ENCODE measurements at regions not wholly inside any gene's neighbourhood (a gene's known extent, or its start where the extent isn't known, plus 50 kb on each side); places are given as distances from the start of the nearest gene placed in this dataset.

GRCh38 chr5:125835293-125836172 is 587.7 kb upstream of the GRAMD2B start:
- DNase-seq (ENCODE audit: low spot score) = no peak
- no peaks in the 10 kb centered on the region for H3K4me1 Mint-ChIP-seq (ENCODE audit: low read depth)
- no peak overlapping the region for H3K4me3 Mint-ChIP-seq
- no peak overlapping the region for H3K27ac Mint-ChIP-seq
- no peaks in the 10 kb centered on the region for H3K27me3 Mint-ChIP-seq (ENCODE audit: insufficient read depth)
- intact Hi-C loops (cut with micrococcal nuclease) = no loop called here
- H3K36me3 Mint-ChIP-seq (ENCODE audit: low read depth) = no peaks in the 10 kb centered on the region
- no peaks in the 10 kb centered on the region for H3K9me3 Mint-ChIP-seq

- Mint-ChIP-seq H3K9me3 (no peaks in the 10 kb centered on the region), H3K4me3 (no peak overlapping the region)
Measured at GRCh38 chr5:125836256-125836655, 587.0 kb upstream of the GRAMD2B start.

GRCh38 chr5:125837866-125838265 is 585.3 kb upstream of the GRAMD2B start:
- DNase-seq (ENCODE audit: low spot score) = no peak
- Mint-ChIP-seq H3K9me3 (peaks cover 7% of the 10 kb centered on the region), H3K27ac (no peak overlapping the region), H3K4me3 (no peak overlapping the region), H3K27me3 (ENCODE audit: insufficient read depth) (no peaks in the 10 kb centered on the region), H3K4me1 (ENCODE audit: low read depth) (no peaks in the 10 kb centered on the region), H3K36me3 (ENCODE audit: low read depth) (no peaks in the 10 kb centered on the region)
- intact Hi-C loops (cut with micrococcal nuclease) = no loop called here

More at GRCh38 chr5:125836256-125836655, 587.0 kb upstream of the GRAMD2B start:
- Mint-ChIP-seq H3K27ac (no peak overlapping the region), H3K4me1 (ENCODE audit: low read depth) (no peaks in the 10 kb centered on the region), H3K36me3 (ENCODE audit: low read depth) (no peaks in the 10 kb centered on the region), H3K27me3 (ENCODE audit: insufficient read depth) (no peaks in the 10 kb centered on the region)
- no peak for DNase-seq (ENCODE audit: low spot score)
- intact Hi-C loops (cut with micrococcal nuclease) = no loop called here

GRCh38 chr5:125847561-125847960 is 575.6 kb upstream of the GRAMD2B start:
- Mint-ChIP-seq H3K27me3 (ENCODE audit: insufficient read depth) (no peaks in the 10 kb centered on the region), H3K4me1 (ENCODE audit: low read depth) (no peaks in the 10 kb centered on the region), H3K36me3 (ENCODE audit: low read depth) (no peaks in the 10 kb centered on the region), H3K4me3 (no peak overlapping the region), H3K27ac (no peak overlapping the region), H3K9me3 (peaks cover 12% of the 10 kb centered on the region)
- intact Hi-C loops (cut with micrococcal nuclease) = no loop called here
- DNase-seq (ENCODE audit: low spot score) = no peak

GRCh38 chr5:125848751-125849150 is 574.5 kb upstream of the GRAMD2B start:
- H3K36me3 Mint-ChIP-seq (ENCODE audit: low read depth) = no peaks in the 10 kb centered on the region
- H3K27ac Mint-ChIP-seq = no peak overlapping the region
- no peaks in the 10 kb centered on the region for H3K27me3 Mint-ChIP-seq (ENCODE audit: insufficient read depth)
- H3K9me3 Mint-ChIP-seq = peaks cover 11% of the 10 kb centered on the region
- intact Hi-C loops (cut with micrococcal nuclease) = no loop called here
- DNase-seq (ENCODE audit: low spot score) = no peak
- H3K4me3 Mint-ChIP-seq = no peak overlapping the region
- no peaks in the 10 kb centered on the region for H3K4me1 Mint-ChIP-seq (ENCODE audit: low read depth)

- H3K9me3 Mint-ChIP-seq = peaks cover 11% of the 10 kb centered on the region
- no peaks in the 10 kb centered on the region for H3K36me3 Mint-ChIP-seq (ENCODE audit: low read depth)
- no peak overlapping the region for H3K4me3 Mint-ChIP-seq
- H3K4me1 Mint-ChIP-seq (ENCODE audit: low read depth) = no peaks in the 10 kb centered on the region
- no peaks in the 10 kb centered on the region for H3K27me3 Mint-ChIP-seq (ENCODE audit: insufficient read depth)
- intact Hi-C loops (cut with micrococcal nuclease) = no loop called here
- no peak overlapping the region for H3K27ac Mint-ChIP-seq
- DNase-seq (ENCODE audit: low spot score) = no peak
Measured at GRCh38 chr5:125856949-125857348, 566.3 kb upstream of the GRAMD2B start.

GRCh38 chr5:125863579-125863978 is 559.6 kb upstream of the GRAMD2B start:
- no peak overlapping the region for H3K4me3 Mint-ChIP-seq
- H3K36me3 Mint-ChIP-seq (ENCODE audit: low read depth) = no peaks in the 10 kb centered on the region
- intact Hi-C loops (cut with micrococcal nuclease) = no loop called here
- no peak for DNase-seq (ENCODE audit: low spot score)
- no peaks in the 10 kb centered on the region for H3K27me3 Mint-ChIP-seq (ENCODE audit: insufficient read depth)
- H3K9me3 Mint-ChIP-seq = peaks cover 4% of the 10 kb centered on the region
- no peak overlapping the region for H3K27ac Mint-ChIP-seq
- no peaks in the 10 kb centered on the region for H3K4me1 Mint-ChIP-seq (ENCODE audit: low read depth)

- Mint-ChIP-seq H3K36me3 (ENCODE audit: low read depth) (no peaks in the 10 kb centered on the region), H3K4me3 (no peak overlapping the region), H3K27ac (no peak overlapping the region), H3K27me3 (ENCODE audit: insufficient read depth) (no peaks in the 10 kb centered on the region), H3K4me1 (ENCODE audit: low read depth) (no peaks in the 10 kb centered on the region), H3K9me3 (peaks cover 4% of the 10 kb centered on the region)
- intact Hi-C loops (cut with micrococcal nuclease) = no loop called here
- no peak for DNase-seq (ENCODE audit: low spot score)
Measured at GRCh38 chr5:125865166-125865815, 557.9 kb upstream of the GRAMD2B start.

GRCh38 chr5:125868036-125868435 is 555.2 kb upstream of the GRAMD2B start:
- H3K36me3 Mint-ChIP-seq (ENCODE audit: low read depth) = no peaks in the 10 kb centered on the region
- H3K9me3 Mint-ChIP-seq = no peaks in the 10 kb centered on the region
- H3K27me3 Mint-ChIP-seq (ENCODE audit: insufficient read depth) = no peaks in the 10 kb centered on the region
- H3K27ac Mint-ChIP-seq = no peak overlapping the region
- H3K4me1 Mint-ChIP-seq (ENCODE audit: low read depth) = no peaks in the 10 kb centered on the region
- no peak overlapping the region for H3K4me3 Mint-ChIP-seq
- no peak for DNase-seq (ENCODE audit: low spot score)
- intact Hi-C loops (cut with micrococcal nuclease) = no loop called here

- DNase-seq (ENCODE audit: low spot score) = no peak
- no peak overlapping the region for H3K4me3 Mint-ChIP-seq
Measured at GRCh38 chr5:125870256-125870655, 553.0 kb upstream of the GRAMD2B start.

GRCh38 chr5:125874057-125874456 is 549.2 kb upstream of the GRAMD2B start:
- DNase-seq (ENCODE audit: low spot score) = no peak
- no peak overlapping the region for H3K27ac Mint-ChIP-seq
- no peak overlapping the region for H3K4me3 Mint-ChIP-seq
- intact Hi-C loops (cut with micrococcal nuclease) = no loop called here
- peaks cover 6% of the 10 kb centered on the region for H3K9me3 Mint-ChIP-seq
- no peaks in the 10 kb centered on the region for H3K4me1 Mint-ChIP-seq (ENCODE audit: low read depth)
- no peaks in the 10 kb centered on the region for H3K27me3 Mint-ChIP-seq (ENCODE audit: insufficient read depth)
- no peaks in the 10 kb centered on the region for H3K36me3 Mint-ChIP-seq (ENCODE audit: low read depth)

More at GRCh38 chr5:125870256-125870655, 553.0 kb upstream of the GRAMD2B start:
- H3K27ac Mint-ChIP-seq = no peak overlapping the region
- H3K4me1 Mint-ChIP-seq (ENCODE audit: low read depth) = no peaks in the 10 kb centered on the region
- no peaks in the 10 kb centered on the region for H3K36me3 Mint-ChIP-seq (ENCODE audit: low read depth)
- peaks cover 4% of the 10 kb centered on the region for H3K9me3 Mint-ChIP-seq
- intact Hi-C loops (cut with micrococcal nuclease) = no loop called here
- H3K27me3 Mint-ChIP-seq (ENCODE audit: insufficient read depth) = no peaks in the 10 kb centered on the region

GRCh38 chr5:125874717-125875116 is 548.5 kb upstream of the GRAMD2B start:
- Mint-ChIP-seq H3K9me3 (peaks cover 6% of the 10 kb centered on the region), H3K4me3 (no peak overlapping the region), H3K4me1 (ENCODE audit: low read depth) (no peaks in the 10 kb centered on the region), H3K27ac (no peak overlapping the region), H3K36me3 (ENCODE audit: low read depth) (no peaks in the 10 kb centered on the region), H3K27me3 (ENCODE audit: insufficient read depth) (no peaks in the 10 kb centered on the region)
- DNase-seq (ENCODE audit: low spot score) = no peak
- intact Hi-C loops (cut with micrococcal nuclease) = no loop called here

- intact Hi-C loops (cut with micrococcal nuclease) = no loop called here
- Mint-ChIP-seq H3K9me3 (peaks cover 6% of the 10 kb centered on the region), H3K27me3 (ENCODE audit: insufficient read depth) (no peaks in the 10 kb centered on the region), H3K27ac (no peak overlapping the region), H3K4me3 (no peak overlapping the region), H3K4me1 (ENCODE audit: low read depth) (no peaks in the 10 kb centered on the region), H3K36me3 (ENCODE audit: low read depth) (no peaks in the 10 kb centered on the region)
- no peak for DNase-seq (ENCODE audit: low spot score)
Measured at GRCh38 chr5:125877248-125877647, 546.0 kb upstream of the GRAMD2B start.

All from activated T-helper 1 cell treated with anti-CD3 and anti-CD28 coated beads, Interleukin-12 subunit alpha, Interleukin-12 subunit beta, Interleukin-2, Interleukin-4 antibody, amounts not matched to agents 30 ng/mL and 10 ng/mL and 1 ng/mL, durations not matched to agents 14 hours and 24 hours and 36 hours (primary cell).